Activated naive CD8-positive, alpha-beta T cell (primary cell): ENCODE measurements at regions not wholly inside any gene's neighbourhood (a gene's known extent, or its start where the extent isn't known, plus 50 kb on each side); places are given as distances from the start of the nearest gene placed in this dataset.
"Not testable (repeated sequence)": the region's sequence is repeated elsewhere in the genome, so short reads cannot be mapped to it uniquely, and the experiment has no call there.

Source experiments
- H3K27ac Mint-ChIP-seq: one replicate; pipeline ENCODE4 v1.8.0; 2021; ENCODE audit warnings: mixed read lengths
- H3K27me3 Mint-ChIP-seq: one replicate; pipeline ENCODE4 v1.8.0; 2021; ENCODE audit warnings: mixed read lengths
- H3K36me3 Mint-ChIP-seq: one replicate; pipeline ENCODE4 v1.8.0; 2021; ENCODE audit warnings: mixed read lengths
- H3K4me1 Mint-ChIP-seq: one replicate; pipeline ENCODE4 v1.8.0; 2021; ENCODE audit warnings: low read depth, mixed read lengths
- H3K4me3 Mint-ChIP-seq: one replicate; pipeline ENCODE4 v1.8.0; 2021; ENCODE audit warnings: mild to moderate bottlenecking, mixed read lengths
- H3K9me3 Mint-ChIP-seq: one replicate; pipeline ENCODE4 v1.8.0; 2021; ENCODE audit warnings: low read depth, mixed read lengths

DNA sequence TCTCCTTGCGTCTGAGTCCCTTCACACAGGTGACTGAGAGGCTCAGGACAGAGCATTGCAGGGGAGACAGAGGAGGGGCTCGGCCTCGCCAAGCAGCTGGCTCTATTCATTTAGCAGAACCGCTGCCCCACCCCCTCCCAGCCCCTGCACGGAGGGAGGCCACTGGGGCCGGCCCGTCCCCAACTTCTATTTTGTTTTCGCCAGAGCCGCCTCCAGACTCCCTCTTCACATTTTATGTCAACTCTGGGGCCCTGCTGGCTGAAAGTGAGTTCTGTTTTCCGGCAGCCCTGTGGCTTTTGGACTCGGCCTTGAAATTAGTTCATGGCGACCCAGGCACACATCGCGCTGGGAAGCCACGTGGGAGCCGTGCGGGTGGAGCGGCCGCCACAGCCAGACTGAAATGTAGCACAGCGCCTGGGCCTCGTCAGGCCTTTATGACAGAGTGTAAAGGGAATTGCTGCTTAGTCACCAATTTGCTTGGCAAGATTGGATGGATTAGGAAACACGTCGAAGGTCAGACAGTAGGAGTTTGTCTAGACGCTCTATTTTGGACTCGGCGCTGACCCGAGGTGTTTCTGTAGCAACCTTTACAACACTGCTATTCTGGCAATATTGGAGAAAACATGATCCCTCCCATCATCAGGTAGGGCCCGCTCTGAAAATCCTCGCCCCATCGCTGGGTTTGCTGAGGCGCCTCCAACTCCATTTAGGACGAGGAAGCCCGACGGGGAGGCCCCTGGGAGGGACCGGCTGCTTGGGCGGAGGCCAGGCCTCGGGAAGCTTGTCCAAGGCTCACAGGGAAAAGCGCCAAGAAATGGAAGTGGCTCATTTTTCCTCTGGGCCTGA is 90.7 kb upstream of the CTDP1 start:
- Mint-ChIP-seq H3K27ac (no peak overlapping the region), H3K4me1 (no peaks in the 10 kb centered on the region), H3K9me3 (peaks cover 4% of the 10 kb centered on the region), H3K27me3 (peaks cover 4% of the 10 kb centered on the region), H3K36me3 (no peaks in the 10 kb centered on the region), H3K4me3 (no peak overlapping the region)

DNA sequence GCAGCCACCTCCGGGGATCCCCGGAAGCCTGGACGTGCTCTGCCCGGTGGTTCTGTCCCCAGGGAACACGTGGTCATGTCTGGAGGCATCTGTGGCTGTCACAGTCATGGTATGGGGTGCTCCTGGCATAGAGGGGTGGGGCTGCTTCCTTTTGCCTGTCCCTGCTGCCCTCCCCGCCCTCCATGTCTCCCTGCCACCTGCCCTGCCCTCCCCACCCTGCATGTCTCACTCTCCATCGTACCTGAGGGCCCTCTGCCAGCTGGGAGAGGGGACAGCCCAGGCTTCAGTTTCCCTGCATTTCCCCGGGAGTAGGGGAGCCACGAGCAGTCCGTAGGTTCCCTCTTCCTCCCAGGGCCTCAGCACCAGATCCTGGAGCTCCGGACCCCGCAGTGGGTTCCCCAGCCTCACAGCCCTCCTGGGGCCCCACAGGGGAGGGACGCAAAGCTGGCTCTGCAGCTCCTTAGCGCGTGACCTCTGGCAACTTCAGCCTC is 90.0 kb upstream of the CTDP1 start:
- Mint-ChIP-seq H3K4me3 (no peak overlapping the region), H3K27ac (no peak overlapping the region), H3K4me1 (no peaks in the 10 kb centered on the region), H3K9me3 (peaks cover 4% of the 10 kb centered on the region), H3K27me3 (peaks cover 4% of the 10 kb centered on the region), H3K36me3 (no peaks in the 10 kb centered on the region)

DNA sequence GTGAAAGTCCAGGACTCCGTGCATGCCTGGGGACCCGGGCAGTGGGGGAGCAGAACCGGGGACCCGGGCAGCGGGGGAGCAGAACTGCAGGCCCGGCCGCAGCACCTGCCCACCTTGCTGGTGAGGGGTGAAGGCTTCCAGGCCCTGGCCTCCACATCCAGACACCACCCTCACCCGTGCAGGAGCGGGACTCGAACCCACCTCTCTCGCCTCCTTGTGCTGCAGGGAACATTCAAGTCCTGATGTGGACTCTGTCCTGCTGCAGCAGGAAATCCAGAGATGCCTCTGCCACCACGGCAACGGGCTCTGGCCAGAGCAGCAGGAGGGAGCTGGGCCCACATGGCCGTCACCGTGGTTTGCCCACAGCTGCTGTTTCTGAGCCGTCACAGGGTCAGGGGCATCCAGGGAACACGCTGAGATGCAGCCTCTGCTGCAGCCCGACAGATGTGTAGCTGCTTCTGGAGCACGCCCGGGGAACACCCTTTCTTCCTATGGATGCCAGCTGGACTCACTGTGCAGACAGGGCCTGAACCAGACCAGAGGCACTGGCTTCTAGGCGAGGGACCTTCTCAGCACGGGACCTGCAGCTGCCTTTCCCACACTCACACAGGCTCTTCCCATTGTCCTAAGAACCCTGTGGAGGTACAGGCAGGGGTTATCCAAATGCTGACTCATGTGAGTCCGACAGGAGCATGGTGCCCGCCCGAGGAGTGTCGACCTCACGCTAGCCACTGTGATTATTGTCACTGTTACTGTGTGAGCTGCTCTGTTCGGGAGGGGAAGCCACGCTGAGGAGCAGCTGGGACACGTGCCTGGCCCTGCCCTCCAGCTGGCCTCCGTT is 89.2 kb upstream of the CTDP1 start:
- Mint-ChIP-seq H3K4me1 (no peaks in the 10 kb centered on the region), H3K36me3 (no peaks in the 10 kb centered on the region), H3K9me3 (peaks cover 4% of the 10 kb centered on the region), H3K27me3 (peaks cover 4% of the 10 kb centered on the region), H3K27ac (no peak overlapping the region), H3K4me3 (no peak overlapping the region)

DNA sequence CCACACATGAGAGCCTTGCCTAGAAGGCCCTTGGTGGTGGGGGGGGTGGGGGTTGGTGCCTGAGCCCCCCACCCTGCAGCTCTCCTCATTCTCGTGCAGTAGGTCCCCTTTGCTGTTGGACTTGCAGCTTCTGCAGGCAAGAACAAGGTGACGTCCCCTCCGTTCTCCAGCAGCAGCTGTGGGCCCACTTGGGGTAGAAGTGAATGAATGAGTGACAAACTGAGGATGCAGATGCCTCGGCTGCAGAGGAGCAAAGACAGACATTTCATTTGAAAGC is 88.6 kb upstream of the CTDP1 start:
- Mint-ChIP-seq H3K9me3 (peaks cover 4% of the 10 kb centered on the region), H3K36me3 (no peaks in the 10 kb centered on the region), H3K27ac (no peak overlapping the region), H3K4me1 (no peaks in the 10 kb centered on the region), H3K4me3 (no peak overlapping the region), H3K27me3 (peaks cover 4% of the 10 kb centered on the region)

DNA sequence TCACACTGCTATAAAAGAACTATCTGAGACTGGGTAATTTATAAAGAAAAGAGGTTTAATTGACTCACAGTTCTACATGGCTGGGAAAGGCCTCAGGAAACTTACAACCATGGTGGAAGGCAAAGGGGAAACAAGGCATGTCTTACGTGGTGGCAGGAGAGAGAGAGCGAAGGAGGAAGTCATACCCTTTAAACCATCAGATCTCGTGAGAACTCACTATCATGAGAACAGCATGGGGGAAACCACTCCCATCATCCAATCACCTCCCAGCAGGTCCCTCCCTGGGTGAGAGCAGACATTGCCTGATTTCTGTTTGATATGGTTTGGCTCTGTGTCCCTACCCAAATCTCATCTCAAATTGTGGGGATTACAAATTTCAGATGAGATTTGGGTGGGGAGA is 86.9 kb upstream of the CTDP1 start:
- not testable (repeated sequence) for H3K27me3 Mint-ChIP-seq, H3K4me3 Mint-ChIP-seq, H3K9me3 Mint-ChIP-seq, H3K27ac Mint-ChIP-seq, H3K4me1 Mint-ChIP-seq, H3K36me3 Mint-ChIP-seq

DNA sequence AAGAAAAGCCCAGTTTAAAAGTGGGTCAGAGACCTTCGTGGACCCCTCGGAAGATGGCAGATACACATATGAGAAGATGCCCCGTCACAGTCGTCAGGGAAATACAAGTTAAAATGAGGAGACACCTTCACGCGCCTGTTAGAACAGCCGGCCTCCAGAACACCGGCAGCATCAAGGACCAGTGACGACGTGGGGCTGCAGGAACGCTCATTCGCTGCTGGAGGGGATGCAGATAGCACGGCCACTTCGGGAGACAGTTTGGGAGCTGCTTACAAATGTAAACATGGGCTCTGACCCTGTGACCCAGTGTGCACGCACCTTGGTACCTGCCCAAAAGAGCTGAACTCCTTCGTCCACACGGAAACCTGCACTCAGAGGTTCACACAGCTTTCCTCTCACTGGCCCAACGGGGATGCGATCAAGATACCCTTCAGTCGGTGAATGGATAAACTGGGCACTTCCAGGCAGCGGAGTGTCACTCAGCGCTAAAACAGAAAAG is 83.7 kb upstream of the CTDP1 start:
- H3K4me1 Mint-ChIP-seq: no peaks in the 10 kb centered on the region
- H3K9me3 Mint-ChIP-seq: peaks cover 4% of the 10 kb centered on the region
- no peaks in the 10 kb centered on the region for H3K36me3 Mint-ChIP-seq
- no peak overlapping the region for H3K4me3 Mint-ChIP-seq
- no peak overlapping the region for H3K27ac Mint-ChIP-seq
- peaks cover 5% of the 10 kb centered on the region for H3K27me3 Mint-ChIP-seq

DNA sequence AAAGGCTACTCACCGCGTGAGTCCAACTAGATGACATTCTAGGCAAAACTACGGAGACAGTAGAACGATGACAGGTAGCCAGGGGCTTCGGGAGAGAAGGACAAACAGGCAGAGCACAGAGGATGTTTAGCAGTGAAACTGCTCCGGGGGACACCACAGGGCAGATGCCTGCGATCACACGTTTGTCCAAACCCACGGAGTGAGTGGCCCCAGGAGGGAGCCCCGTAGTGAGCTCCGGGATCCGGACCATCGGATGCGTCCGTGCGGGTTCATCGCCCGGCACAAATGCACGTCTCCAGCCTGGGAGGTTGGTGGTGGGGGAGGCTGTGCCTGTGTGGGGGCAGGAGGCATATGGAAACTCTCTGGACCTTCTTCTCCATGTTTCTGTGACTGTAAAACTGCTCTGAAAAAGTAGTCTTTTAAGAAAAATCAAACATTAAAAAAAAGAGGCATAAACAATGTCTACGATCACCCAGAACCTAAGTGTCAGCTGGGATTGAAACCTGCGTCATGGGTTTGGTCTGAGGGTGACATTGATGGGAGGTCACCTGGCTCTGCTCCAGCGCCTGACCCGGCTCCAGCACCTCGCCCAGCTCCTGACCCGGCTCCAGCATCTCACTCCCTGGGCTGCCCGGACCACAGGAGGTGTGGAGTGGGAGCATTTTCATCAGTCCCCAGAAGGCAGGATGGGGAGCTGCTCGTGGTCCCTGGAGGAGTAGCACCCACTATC is 83.0 kb upstream of the CTDP1 start:
- H3K36me3 Mint-ChIP-seq: no peaks in the 10 kb centered on the region
- H3K27me3 Mint-ChIP-seq: peaks cover 5% of the 10 kb centered on the region
- H3K27ac Mint-ChIP-seq: no peak overlapping the region
- H3K4me3 Mint-ChIP-seq: no peak overlapping the region
- H3K9me3 Mint-ChIP-seq: peaks cover 4% of the 10 kb centered on the region
- H3K4me1 Mint-ChIP-seq: peaks cover 5% of the 10 kb centered on the region

DNA sequence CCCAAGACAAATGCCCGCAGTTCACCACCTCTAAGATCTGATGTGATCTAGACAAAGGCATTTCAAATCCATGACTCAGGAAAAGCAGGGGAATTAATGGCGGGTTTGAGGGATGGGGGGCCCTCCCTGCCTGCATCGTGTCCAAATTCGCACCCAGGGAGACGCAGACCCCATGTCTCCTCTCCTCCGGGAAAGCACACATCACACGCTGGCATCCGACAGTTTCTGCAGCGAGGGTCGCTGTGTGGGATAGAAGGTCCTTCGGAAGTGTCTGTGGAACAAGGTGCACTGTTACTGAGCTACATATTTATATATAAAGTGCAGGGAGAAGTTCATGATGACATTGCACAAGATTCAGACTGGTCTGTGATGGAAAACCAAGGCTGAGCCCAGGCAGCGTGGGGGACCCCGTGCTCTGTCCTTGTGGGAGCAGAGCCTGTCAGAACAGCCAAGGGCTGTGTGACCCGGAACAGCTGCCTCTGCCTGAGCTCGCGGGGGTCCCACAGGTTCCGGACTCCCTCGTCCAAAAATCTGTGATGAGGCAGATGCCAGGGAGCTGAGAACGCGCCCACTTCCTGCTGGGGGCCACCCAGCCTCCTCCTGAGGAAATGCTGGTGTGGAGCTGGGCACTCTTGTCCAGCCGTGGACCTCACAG is 82.3 kb upstream of the CTDP1 start:
- Mint-ChIP-seq H3K4me1 (peaks cover 5% of the 10 kb centered on the region), H3K4me3 (no peak overlapping the region), H3K9me3 (peaks cover 4% of the 10 kb centered on the region), H3K27ac (no peak overlapping the region), H3K27me3 (peaks cover 5% of the 10 kb centered on the region), H3K36me3 (no peaks in the 10 kb centered on the region)

DNA sequence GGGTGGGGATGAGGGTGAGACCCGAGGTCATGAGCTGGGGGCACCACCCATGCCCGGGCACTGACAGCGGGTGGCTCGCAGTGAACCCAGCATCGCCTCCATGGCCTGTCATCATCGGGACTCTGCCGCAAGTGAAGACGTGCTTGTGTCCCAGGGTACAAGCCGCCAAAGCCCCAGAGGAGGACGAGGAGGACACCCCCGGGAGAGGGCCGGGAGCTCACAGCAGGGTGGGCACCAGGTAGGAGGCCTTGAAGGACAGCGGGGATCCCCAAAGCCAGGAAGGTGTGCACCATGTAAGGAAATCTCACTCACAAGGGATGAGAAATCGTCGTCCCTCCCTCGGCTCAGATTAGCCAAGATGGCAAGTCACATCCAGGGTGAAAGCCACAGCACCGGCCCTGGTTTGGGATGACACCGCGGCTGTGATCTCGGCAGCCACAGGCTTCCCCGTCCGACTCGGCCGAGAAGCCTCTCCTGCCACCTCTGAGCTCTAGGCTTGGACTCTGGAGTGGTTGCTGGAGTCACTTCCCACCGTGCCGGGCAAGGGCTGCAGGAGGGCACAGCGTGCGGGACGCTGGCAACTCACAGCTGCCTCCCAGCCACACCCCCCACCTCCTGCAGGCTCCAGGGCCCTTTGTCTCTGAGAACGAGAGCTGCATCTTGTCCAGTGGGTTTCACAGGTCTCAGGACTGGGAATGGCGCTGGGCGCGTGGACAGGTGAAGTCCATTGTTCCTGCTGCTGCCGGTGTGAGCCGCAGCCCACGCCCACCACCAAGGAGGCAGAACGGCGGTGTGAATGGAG is 81.6 kb upstream of the CTDP1 start:
- Mint-ChIP-seq H3K4me3 (no peak overlapping the region), H3K27ac (no peak overlapping the region), H3K36me3 (no peaks in the 10 kb centered on the region), H3K9me3 (peaks cover 3% of the 10 kb centered on the region), H3K27me3 (peaks cover 5% of the 10 kb centered on the region), H3K4me1 (peaks cover 5% of the 10 kb centered on the region)

DNA sequence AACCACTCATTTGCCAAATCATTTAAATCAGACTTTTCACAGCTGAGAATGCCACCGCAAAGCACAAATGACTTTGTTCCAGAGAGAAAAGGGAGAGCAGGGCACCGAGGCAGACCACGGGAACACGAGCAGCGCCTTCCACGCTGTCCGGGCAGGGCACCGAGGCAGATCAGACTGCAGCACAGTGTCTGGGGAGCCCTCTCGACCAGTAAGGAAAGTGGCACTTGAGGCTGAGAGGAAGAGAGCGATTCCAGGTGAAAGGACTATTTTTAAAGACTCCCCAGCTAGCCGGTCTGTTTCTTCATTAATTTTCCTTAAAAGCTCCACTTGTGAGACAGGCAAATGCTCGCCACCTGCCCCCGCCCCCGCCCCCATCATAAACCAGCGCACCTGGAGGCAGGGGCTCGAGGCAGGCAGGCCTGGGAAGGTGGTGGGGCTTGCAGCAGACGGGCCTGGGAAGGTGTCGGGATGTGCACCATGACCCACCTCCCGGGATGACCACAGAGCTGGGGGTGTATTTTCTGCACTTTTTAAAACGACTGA is 80.9 kb upstream of the CTDP1 start:
- Mint-ChIP-seq H3K27me3 (peaks cover 1% of the 10 kb centered on the region), H3K9me3 (no peaks in the 10 kb centered on the region), H3K36me3 (no peaks in the 10 kb centered on the region), H3K4me3 (no peak overlapping the region), H3K4me1 (peaks cover 5% of the 10 kb centered on the region), H3K27ac (no peak overlapping the region)

DNA sequence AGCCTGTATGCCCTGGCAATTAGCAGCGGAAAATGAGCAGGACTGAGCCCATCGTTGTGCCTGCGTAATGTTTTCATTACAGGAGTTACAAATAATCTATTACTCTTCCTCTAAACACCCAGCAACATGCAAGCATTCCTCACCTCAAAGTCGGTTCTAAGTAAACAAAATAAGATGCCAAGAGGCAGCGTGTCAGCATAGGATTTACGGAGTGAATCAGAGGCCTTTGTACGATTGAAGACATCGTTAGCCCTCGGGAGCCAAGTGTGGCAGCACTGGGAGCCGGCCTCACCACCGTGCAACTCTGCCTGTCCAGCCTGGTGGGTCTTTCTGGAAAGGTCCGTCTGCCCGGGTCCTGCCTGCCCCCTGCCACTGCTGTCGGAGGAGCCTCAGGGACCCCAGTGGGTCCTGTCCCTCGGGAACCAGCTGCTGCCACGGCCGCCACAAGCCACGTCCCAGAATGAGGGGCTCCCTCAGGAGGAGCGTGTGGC is 80.1 kb upstream of the CTDP1 start:
- H3K9me3 Mint-ChIP-seq: no peaks in the 10 kb centered on the region

DNA sequence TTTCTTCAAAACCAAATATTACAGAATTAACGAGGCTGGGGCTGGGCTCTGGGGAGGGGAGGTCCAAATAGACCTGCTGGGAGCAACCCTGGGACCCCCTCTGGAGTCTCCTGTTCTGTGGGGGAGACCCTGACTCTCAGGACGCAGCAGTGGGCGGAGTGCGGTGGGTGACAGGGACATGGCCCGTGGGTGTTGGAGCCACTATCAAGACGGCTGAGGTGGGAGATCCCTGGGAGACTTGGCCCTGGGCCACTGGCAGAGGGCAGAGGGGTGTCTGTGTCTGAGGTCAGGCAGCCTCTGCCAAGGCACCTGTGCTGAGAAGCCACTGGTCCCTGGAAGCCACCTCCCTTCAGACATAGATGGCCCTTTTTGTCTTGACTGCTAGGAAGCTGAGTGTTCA is 79.5 kb upstream of the CTDP1 start:
- Mint-ChIP-seq H3K27me3 (peaks cover 1% of the 10 kb centered on the region), H3K4me3 (no peak overlapping the region), H3K36me3 (no peaks in the 10 kb centered on the region), H3K27ac (no peak overlapping the region), H3K9me3 (no peaks in the 10 kb centered on the region), H3K4me1 (peaks cover 5% of the 10 kb centered on the region)

More for the DNA sequence above, 80.1 kb upstream of the CTDP1 start:
- H3K4me3 Mint-ChIP-seq: no peak overlapping the region
- H3K27me3 Mint-ChIP-seq: peaks cover 1% of the 10 kb centered on the region
- no peaks in the 10 kb centered on the region for H3K36me3 Mint-ChIP-seq
- H3K4me1 Mint-ChIP-seq: peaks cover 5% of the 10 kb centered on the region
- H3K27ac Mint-ChIP-seq: no peak overlapping the region

DNA sequence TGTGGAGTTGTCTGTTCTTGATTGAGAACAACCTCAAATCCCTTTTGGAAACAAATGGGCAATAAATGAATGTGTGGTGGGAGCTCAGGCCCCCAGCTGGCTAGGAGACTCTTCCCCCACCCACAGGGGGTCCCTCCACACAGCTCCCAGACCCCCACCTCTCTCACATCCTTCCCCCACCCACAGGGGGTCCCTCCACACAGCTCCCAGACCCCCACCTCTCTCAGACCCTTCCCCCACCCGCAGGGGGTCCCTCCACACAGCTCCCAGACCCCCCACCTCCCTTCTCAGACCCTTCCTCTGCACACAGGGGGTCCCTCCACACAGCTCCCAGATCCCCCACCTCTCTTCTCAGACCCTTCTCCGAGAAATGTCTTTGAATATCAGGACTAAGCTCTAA is 79.0 kb upstream of the CTDP1 start:
- Mint-ChIP-seq H3K27ac (no peak overlapping the region), H3K36me3 (no peaks in the 10 kb centered on the region), H3K4me1 (peaks cover 5% of the 10 kb centered on the region), H3K4me3 (no peak overlapping the region), H3K9me3 (no peaks in the 10 kb centered on the region), H3K27me3 (peaks cover 1% of the 10 kb centered on the region)
